ENCODE measurements at regions not wholly inside any gene's neighbourhood (a gene's known extent, or its start where the extent isn't known, plus 50 kb on each side); places are given as distances from the start of the nearest gene placed in this dataset.

- no peaks in the 10 kb centered on the region for H3K36me3 ChIP-seq
- TF ChIP-seq CTCF (IDR thresholded peaks at IDR 0.05) = no peak
- H3K27me3 ChIP-seq (replicated peaks; ENCODE audit: insufficient read depth) = no peaks in the 10 kb centered on the region
- H3K9me3 ChIP-seq = no peaks in the 10 kb centered on the region
- no peaks in the 10 kb centered on the region for H3K4me1 ChIP-seq (ENCODE audit: control insufficient read depth in 1 of 2, low read depth in 2 of 2)
- H3K27ac ChIP-seq = no peak overlapping the region
- DNase-seq (ENCODE audit: low spot score) = no peak
- no peak overlapping the region for H3K4me3 ChIP-seq
- ATAC-seq (ENCODE audit: insufficient number of reproducible peaks, low FRiP score, low read depth) = no peak
Observed at GRCh38 chr1:199660071-199660470, 367.4 kb upstream of the NR5A2 start.

- ATAC-seq (ENCODE audit: insufficient number of reproducible peaks, low FRiP score, low read depth) = no peak
- Histone ChIP-seq H3K27me3 (replicated peaks; ENCODE audit: insufficient read depth) (no peaks in the 10 kb centered on the region), H3K4me1 (ENCODE audit: control insufficient read depth in 1 of 2, low read depth in 2 of 2) (no peaks in the 10 kb centered on the region), H3K9me3 (no peaks in the 10 kb centered on the region), H3K27ac (no peak overlapping the region), H3K4me3 (no peak overlapping the region), H3K36me3 (no peaks in the 10 kb centered on the region)
- no peak for TF ChIP-seq CTCF (IDR thresholded peaks at IDR 0.05)
- DNase-seq (ENCODE audit: low spot score) = no peak
Observed at GRCh38 chr1:199665371-199665770, 362.1 kb upstream of the NR5A2 start.

- ATAC-seq (ENCODE audit: insufficient number of reproducible peaks, low FRiP score, low read depth) (no peak), DNase-seq (ENCODE audit: low spot score) (no peak)
- no peaks in the 10 kb centered on the region for H3K36me3 ChIP-seq
- H3K9me3 ChIP-seq = no peaks in the 10 kb centered on the region
- TF ChIP-seq CTCF (IDR thresholded peaks at IDR 0.05) = no peak
- no peak overlapping the region for H3K27ac ChIP-seq
- H3K4me1 ChIP-seq (ENCODE audit: control insufficient read depth in 1 of 2, low read depth in 2 of 2) = no peaks in the 10 kb centered on the region
- no peak overlapping the region for H3K4me3 ChIP-seq
- H3K27me3 ChIP-seq (replicated peaks; ENCODE audit: insufficient read depth) = no peaks in the 10 kb centered on the region
Observed at GRCh38 chr1:199667089-199667488, 360.4 kb upstream of the NR5A2 start.

GRCh38 chr1:199669916-199670315 is 357.6 kb upstream of the NR5A2 start:
- ATAC-seq (ENCODE audit: insufficient number of reproducible peaks, low FRiP score, low read depth) (no peak), DNase-seq (ENCODE audit: low spot score) (no peak)
- H3K27ac ChIP-seq = no peak overlapping the region
- H3K27me3 ChIP-seq (replicated peaks; ENCODE audit: insufficient read depth) = no peaks in the 10 kb centered on the region
- no peak overlapping the region for H3K4me3 ChIP-seq
- H3K9me3 ChIP-seq = no peaks in the 10 kb centered on the region
- H3K4me1 ChIP-seq (ENCODE audit: control insufficient read depth in 1 of 2, low read depth in 2 of 2) = no peaks in the 10 kb centered on the region
- no peaks in the 10 kb centered on the region for H3K36me3 ChIP-seq
- TF ChIP-seq CTCF (IDR thresholded peaks at IDR 0.05) = no peak

- no peak overlapping the region for H3K27ac ChIP-seq
- H3K9me3 ChIP-seq = no peaks in the 10 kb centered on the region
- H3K36me3 ChIP-seq = no peaks in the 10 kb centered on the region
- no peaks in the 10 kb centered on the region for H3K4me1 ChIP-seq (ENCODE audit: control insufficient read depth in 1 of 2, low read depth in 2 of 2)
- no peaks in the 10 kb centered on the region for H3K27me3 ChIP-seq (replicated peaks; ENCODE audit: insufficient read depth)
- DNase-seq (ENCODE audit: low spot score) (no peak), ATAC-seq (ENCODE audit: insufficient number of reproducible peaks, low FRiP score, low read depth) (no peak)
- TF ChIP-seq CTCF (IDR thresholded peaks at IDR 0.05) = no peak
- H3K4me3 ChIP-seq = no peak overlapping the region
Observed at GRCh38 chr1:199671684-199672083, 355.8 kb upstream of the NR5A2 start.

Measured in thoracic aorta (tissue), 2 donors.